Tibial nerve (tissue), 4 donors: ENCODE measurements at regions not wholly inside any gene's neighbourhood (a gene's known extent, or its start where the extent isn't known, plus 50 kb on each side); places are given as distances from the start of the nearest gene placed in this dataset.

ENCODE experiments used
- DNase-seq, 2 donors: peaks; one replicate each; pipeline ENCODE4 v3.0.0-alpha.2; 2019; ENCODE audit warnings: low spot score in 2 of 2
- H3K27ac ChIP-seq, 4 donors: fragments of 200-600 bp; sonication (generic) in 3 of 4; one replicate each; pipeline ENCODE4 v1.5.1; 2017 to 2019; ENCODE audit warnings: mild to moderate bottlenecking in 1 of 4
- H3K27me3 ChIP-seq, 2 donors: fragments of 200-600 bp; sonication (generic) in 1 of 2; one replicate each; pipeline versions ENCODE4 v1.5.1 to v1.6.0; 2017 to 2019
- H3K36me3 ChIP-seq, 3 donors: fragments of 200-600 bp; sonication (generic); one replicate each; pipeline ENCODE4 v1.5.1; 2018 to 2019
- H3K4me1 ChIP-seq, 4 donors: fragments of 200-600 bp; sonication (generic) in 3 of 4; one replicate each; pipeline ENCODE4 v1.5.1; 2017 to 2019
- H3K4me3 ChIP-seq, 4 donors: fragments of 200-600 bp; sonication (generic) in 3 of 4; one replicate each; pipeline ENCODE4 v1.5.1; 2017 to 2019; ENCODE audit warnings: mild to moderate bottlenecking in 1 of 4, moderate library complexity in 1 of 4
- H3K9me3 ChIP-seq, 4 donors: fragments of 200-600 bp; sonication (generic) in 3 of 4; one replicate each; pipeline ENCODE4 v1.5.1; 2017 to 2019
- EP300 ChIP-seq, 2 donors: sonication (generic); formaldehyde crosslinking; IDR thresholded peaks; one replicate each; pipeline ENCODE4 v1.6.1; 2017; ENCODE audit warnings: antibody characterized with exemption in 2 of 2, mild to moderate bottlenecking in 1 of 2
- POLR2A ChIP-seq, 2 donors: fragments of 450-650 bp; IDR thresholded peaks; one replicate each; pipeline ENCODE4 v1.6.1; 2017; ENCODE audit warnings: antibody characterized with exemption in 2 of 2, mild to moderate bottlenecking in 2 of 2, moderate library complexity in 2 of 2
- WGBS, 2 donors: methylation state at CpG; one replicate each; pipeline ENCODE4 v1.1.5; 2018; 5-methylcytosine and 5-hydroxymethylcytosine counted together
- TF ChIP-seq, protein P1 (sequence below), 5 experiments: fragments of 200-600 bp in 3 of 5; fragments of 450-650 bp in 2 of 5; sonication (generic) in 3 of 5; IDR thresholded peaks; one replicate each; pipeline ENCODE4 v1.5.1; 2016 to 2019; ENCODE audit warnings: antibody characterized with exemption in 5 of 5, mild to moderate bottlenecking in 3 of 5, moderate library complexity in 2 of 5

GRCh38 chr6:92011681-92012245 is 1407.6 kb downstream of the EPHA7 start:
- H3K27ac ChIP-seq, result no peak overlapping the region
- DNase-seq, result no peak
- TF ChIP-seq, protein P1, sequence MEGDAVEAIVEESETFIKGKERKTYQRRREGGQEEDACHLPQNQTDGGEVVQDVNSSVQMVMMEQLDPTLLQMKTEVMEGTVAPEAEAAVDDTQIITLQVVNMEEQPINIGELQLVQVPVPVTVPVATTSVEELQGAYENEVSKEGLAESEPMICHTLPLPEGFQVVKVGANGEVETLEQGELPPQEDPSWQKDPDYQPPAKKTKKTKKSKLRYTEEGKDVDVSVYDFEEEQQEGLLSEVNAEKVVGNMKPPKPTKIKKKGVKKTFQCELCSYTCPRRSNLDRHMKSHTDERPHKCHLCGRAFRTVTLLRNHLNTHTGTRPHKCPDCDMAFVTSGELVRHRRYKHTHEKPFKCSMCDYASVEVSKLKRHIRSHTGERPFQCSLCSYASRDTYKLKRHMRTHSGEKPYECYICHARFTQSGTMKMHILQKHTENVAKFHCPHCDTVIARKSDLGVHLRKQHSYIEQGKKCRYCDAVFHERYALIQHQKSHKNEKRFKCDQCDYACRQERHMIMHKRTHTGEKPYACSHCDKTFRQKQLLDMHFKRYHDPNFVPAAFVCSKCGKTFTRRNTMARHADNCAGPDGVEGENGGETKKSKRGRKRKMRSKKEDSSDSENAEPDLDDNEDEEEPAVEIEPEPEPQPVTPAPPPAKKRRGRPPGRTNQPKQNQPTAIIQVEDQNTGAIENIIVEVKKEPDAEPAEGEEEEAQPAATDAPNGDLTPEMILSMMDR (IDR thresholded peaks at IDR 0.05), result no peak
- TF ChIP-seq EP300 (IDR thresholded peaks at IDR 0.05), result no peak
- TF ChIP-seq POLR2A (IDR thresholded peaks at IDR 0.05), result no peak
- H3K27me3 ChIP-seq, result no peaks in the 10 kb centered on the region
- peaks cover 0 to 10% (median 0%) of the 10 kb centered on the region in 4 donors for H3K9me3 ChIP-seq
- H3K36me3 ChIP-seq, result no peaks in the 10 kb centered on the region
- H3K4me3 ChIP-seq, result no peak overlapping the region
- H3K4me1 ChIP-seq, result no peaks in the 10 kb centered on the region
- 94 to 96% methylated on average over 24 to 26 of the region's 29 CpGs for WGBS, 2 donors

- no peaks in the 10 kb centered on the region for H3K27me3 ChIP-seq
- H3K4me1 ChIP-seq, result no peaks in the 10 kb centered on the region
- TF ChIP-seq, protein P1 (IDR thresholded peaks at IDR 0.05), result no peak
- TF ChIP-seq EP300 (IDR thresholded peaks at IDR 0.05) (no peak), POLR2A (IDR thresholded peaks at IDR 0.05) (no peak)
- no peak overlapping the region for H3K27ac ChIP-seq
- 92 to 96% methylated on average over 7 of the region's 7 CpGs for WGBS, 2 donors
- no peaks in the 10 kb centered on the region for H3K36me3 ChIP-seq
- no peak overlapping the region for H3K4me3 ChIP-seq
- H3K9me3 ChIP-seq, result peaks cover 0 to 10% (median 0%) of the 10 kb centered on the region in 4 donors
- no peak for DNase-seq
Observed at GRCh38 chr6:92008757-92009502, 1410.4 kb downstream of the EPHA7 start.

GRCh38 chr6:92000112-92000511 is 1413.2 kb upstream of the MAP3K7 start:
- WGBS, 2 donors, result 96 to 98% methylated on average over 3 of the region's 3 CpGs
- Histone ChIP-seq H3K27ac (no peak overlapping the region), H3K4me1 (no peaks in the 10 kb centered on the region), H3K4me3 (no peak overlapping the region), H3K27me3 (no peaks in the 10 kb centered on the region), H3K36me3 (no peaks in the 10 kb centered on the region), H3K9me3 (no peaks in the 10 kb centered on the region)
- TF ChIP-seq POLR2A (IDR thresholded peaks at IDR 0.05) (no peak), EP300 (IDR thresholded peaks at IDR 0.05) (no peak)
- TF ChIP-seq, protein P1 (IDR thresholded peaks at IDR 0.05), result no peak
- DNase-seq, result no peak

- H3K27ac ChIP-seq, result no peak overlapping the region
- 65 to 73% methylated on average over 1 of the region's 1 CpG for WGBS, 2 donors
- H3K36me3 ChIP-seq, result no peaks in the 10 kb centered on the region
- no peaks in the 10 kb centered on the region for H3K4me1 ChIP-seq
- H3K27me3 ChIP-seq, result no peaks in the 10 kb centered on the region
- H3K4me3 ChIP-seq, result no peak overlapping the region
- H3K9me3 ChIP-seq, result peaks cover 0 to 7% (median 0%) of the 10 kb centered on the region in 4 donors
- DNase-seq, result no peak
- TF ChIP-seq, protein P1 (IDR thresholded peaks at IDR 0.05), result no peak
- TF ChIP-seq EP300 (IDR thresholded peaks at IDR 0.05), result no peak
- TF ChIP-seq POLR2A (IDR thresholded peaks at IDR 0.05), result no peak
Observed at GRCh38 chr6:91994787-91995186, 1407.9 kb upstream of the MAP3K7 start.

GRCh38 chr6:91982559-91982958 is 1395.7 kb upstream of the MAP3K7 start:
- Histone ChIP-seq H3K4me3 (no peak overlapping the region), H3K27me3 (no peaks in the 10 kb centered on the region), H3K36me3 (no peaks in the 10 kb centered on the region), H3K9me3 (no peaks in the 10 kb centered on the region), H3K27ac (no peak overlapping the region), H3K4me1 (no peaks in the 10 kb centered on the region)
- DNase-seq, result no peak
- TF ChIP-seq POLR2A (IDR thresholded peaks at IDR 0.05), result no peak
- no peak for TF ChIP-seq EP300 (IDR thresholded peaks at IDR 0.05)
- TF ChIP-seq, protein P1 (IDR thresholded peaks at IDR 0.05), result no peak
